Lower lobe of right lung (tissue), 2 donors: ENCODE measurements at regions not wholly inside any gene's neighbourhood (a gene's known extent, or its start where the extent isn't known, plus 50 kb on each side); places are given as distances from the start of the nearest gene placed in this dataset.

Source experiments
- ATAC-seq, 2 donors: fragments of 200-7000 bp; cut with Tn5 transposase; one replicate each; pipeline ENCODE4 v1.9.1; 2020 to 2022; ENCODE audit warnings: mild to moderate bottlenecking in 2 of 2, moderate library complexity in 2 of 2
- DNase-seq: peaks from one replicate; pipeline ENCODE4 v3.0.0-alpha.2; 2020
- H3K27ac ChIP-seq: fragments of 200-600 bp; one replicate; pipeline ENCODE4 v1.8.0; 2022
- H3K27me3 ChIP-seq: fragments of 200-600 bp; one replicate; pipeline ENCODE4 v1.8.0; 2022; ENCODE audit warnings: low read depth
- H3K36me3 ChIP-seq: fragments of 200-600 bp; one replicate; pipeline ENCODE4 v1.8.0; 2022; ENCODE audit warnings: mild to moderate bottlenecking
- H3K4me1 ChIP-seq: fragments of 200-600 bp; one replicate; pipeline ENCODE4 v1.8.0; 2022
- H3K4me3 ChIP-seq: fragments of 200-600 bp; one replicate; pipeline ENCODE4 v1.8.0; 2022; ENCODE audit warnings: mild to moderate bottlenecking
- H3K9me3 ChIP-seq: fragments of 200-600 bp; one replicate; pipeline ENCODE4 v1.8.0; 2022
- CTCF ChIP-seq: fragments of 200-600 bp; IDR thresholded peaks from one replicate; pipeline ENCODE4 v1.8.0; 2022; ENCODE audit warnings: antibody characterized with exemption, mild to moderate bottlenecking
- intact Hi-C: fragments of 100-400 bp; cut with DNase I; formaldehyde crosslinking; loops from one replicate; pipeline ENCODE4 v1.11.0; 2022
- donor health status: DM: no; HTN: yes; CAD: no; lungs with severe emphysema.

- TF ChIP-seq CTCF, result no peak
- DNase-seq (no peak), ATAC-seq (no peak)
- Histone ChIP-seq H3K4me3 (no peak overlapping the region), H3K4me1 (no peaks in the 10 kb centered on the region), H3K27me3 (no peaks in the 10 kb centered on the region), H3K9me3 (no peaks in the 10 kb centered on the region), H3K36me3 (no peaks in the 10 kb centered on the region), H3K27ac (no peak overlapping the region)
- intact Hi-C loops, result no loop called here
Measured at GRCh38 chr3:167885277-167885676, 149.8 kb downstream of the SERPINI1 start.

GRCh38 chr3:167884481-167884880, 149.0 kb downstream of the SERPINI1 start:
- intact Hi-C loops, result no loop called here
- no peak for TF ChIP-seq CTCF
- H3K9me3 ChIP-seq, result no peaks in the 10 kb centered on the region
- DNase-seq (no peak), ATAC-seq (no peak)
- no peaks in the 10 kb centered on the region for H3K36me3 ChIP-seq
- no peaks in the 10 kb centered on the region for H3K4me1 ChIP-seq
- no peak overlapping the region for H3K4me3 ChIP-seq
- no peak overlapping the region for H3K27ac ChIP-seq
- H3K27me3 ChIP-seq, result no peaks in the 10 kb centered on the region

- DNase-seq, result no peak
- Histone ChIP-seq H3K4me3 (no peak overlapping the region), H3K27ac (no peak overlapping the region), H3K36me3 (no peaks in the 10 kb centered on the region), H3K4me1 (no peaks in the 10 kb centered on the region), H3K9me3 (no peaks in the 10 kb centered on the region), H3K27me3 (no peaks in the 10 kb centered on the region)
- intact Hi-C loops, result no loop called here
- TF ChIP-seq CTCF, result no peak
- no peak for ATAC-seq
Measured at GRCh38 chr3:167883452-167883851, 147.9 kb downstream of the SERPINI1 start.

GRCh38 chr3:167882057-167882667, 146.6 kb downstream of the SERPINI1 start:
- intact Hi-C loops, result no loop called here
- DNase-seq (no peak), ATAC-seq (peak in 1 of 2 donors; percentile 64)

GRCh38 chr3:167880183-167880582, 144.7 kb downstream of the SERPINI1 start:
- DNase-seq (no peak), ATAC-seq (no peak)
- no peak overlapping the region for H3K27ac ChIP-seq
- intact Hi-C loops, result no loop called here
- no peaks in the 10 kb centered on the region for H3K27me3 ChIP-seq
- no peak overlapping the region for H3K4me3 ChIP-seq
- no peaks in the 10 kb centered on the region for H3K36me3 ChIP-seq
- H3K9me3 ChIP-seq, result no peaks in the 10 kb centered on the region
- H3K4me1 ChIP-seq, result peaks cover 5% of the 10 kb centered on the region
- TF ChIP-seq CTCF, result no peak

More at GRCh38 chr3:167882057-167882667, 146.6 kb downstream of the SERPINI1 start:
- TF ChIP-seq CTCF, result peak; percentile 66
- H3K27ac ChIP-seq, result no peak overlapping the region
- no peaks in the 10 kb centered on the region for H3K27me3 ChIP-seq
- H3K4me3 ChIP-seq, result no peak overlapping the region
- H3K9me3 ChIP-seq, result no peaks in the 10 kb centered on the region
- no peaks in the 10 kb centered on the region for H3K4me1 ChIP-seq
- H3K36me3 ChIP-seq, result no peaks in the 10 kb centered on the region
